Ascending aorta (tissue), 2 donors: ENCODE measurements at regions not wholly inside any gene's neighbourhood (a gene's known extent, or its start where the extent isn't known, plus 50 kb on each side); places are given as distances from the start of the nearest gene placed in this dataset.
"Not testable (repeated sequence)": the region's sequence is repeated elsewhere in the genome, so short reads cannot be mapped to it uniquely, and the experiment has no call there.

Source experiments
- DNase-seq, 2 donors: peaks; one replicate each; pipeline ENCODE4 v3.0.0-alpha.2; 2019; ENCODE audit warnings: low spot score in 2 of 2
- H3K27ac ChIP-seq, 2 donors: fragments of 200-600 bp; sonication (generic); one replicate each; pipeline ENCODE4 v1.5.1; 2016 to 2017; ENCODE audit warnings: mild to moderate bottlenecking in 1 of 2
- H3K27me3 ChIP-seq: fragments of 200-600 bp; sonication (generic); one replicate; pipeline ENCODE4 v1.5.1; 2017
- H3K36me3 ChIP-seq, 2 donors: fragments of 200-600 bp; sonication (generic); one replicate each; pipeline ENCODE4 v1.5.1; 2016
- H3K4me1 ChIP-seq, 2 donors: fragments of 200-600 bp; sonication (generic); one replicate each; pipeline ENCODE4 v1.5.1; 2016 to 2017; ENCODE audit warnings: mild to moderate bottlenecking in 1 of 2
- H3K4me3 ChIP-seq, 2 donors: fragments of 200-600 bp; sonication (generic); one replicate each; pipeline ENCODE4 v1.5.1; 2016 to 2017; ENCODE audit warnings: mild to moderate bottlenecking in 1 of 2
- H3K9me3 ChIP-seq, 2 donors: fragments of 200-600 bp; sonication (generic); one replicate each; pipeline ENCODE4 v1.5.1; 2016
- CTCF ChIP-seq, 3 experiments: fragments of 200-600 bp in 2 of 3; fragments of 450-650 bp in 1 of 3; sonication (generic) in 2 of 3; IDR thresholded peaks; one replicate each; pipeline ENCODE4 v1.5.1; 2016 to 2019; ENCODE audit warnings: antibody characterized with exemption in 3 of 3, mild to moderate bottlenecking in 1 of 3, moderate library complexity in 1 of 3
- intact Hi-C: fragments of 100-400 bp; cut with DNase I; formaldehyde crosslinking; loops from one replicate; pipeline ENCODE4 v1.15.1; 2023

GRCh38 chr3:106065831-106066230 is 197.0 kb upstream of the CBLB start:
- intact Hi-C loops, result no loop called here
- no peak for TF ChIP-seq CTCF (IDR thresholded peaks at IDR 0.05)
- Histone ChIP-seq H3K9me3 (peaks cover 0 to 8% of the 10 kb centered on the region in 2 donors), H3K4me3 (no peak overlapping the region), H3K4me1 (peaks cover 0 to 6% of the 10 kb centered on the region in 2 donors), H3K36me3 (no peaks in the 10 kb centered on the region), H3K27me3 (no peaks in the 10 kb centered on the region), H3K27ac (no peak overlapping the region)
- no peak for DNase-seq

GRCh38 chr3:106067711-106068110 is 198.9 kb upstream of the CBLB start:
- H3K27ac ChIP-seq, result peak overlapping the region; percentile 52 to 66
- TF ChIP-seq CTCF (IDR thresholded peaks at IDR 0.05), result no peak
- no peaks in the 10 kb centered on the region for H3K27me3 ChIP-seq
- H3K9me3 ChIP-seq, result peaks cover 0 to 8% of the 10 kb centered on the region in 2 donors
- no peak overlapping the region for H3K4me3 ChIP-seq
- H3K36me3 ChIP-seq, result no peaks in the 10 kb centered on the region
- peaks cover 0 to 12% of the 10 kb centered on the region in 2 donors for H3K4me1 ChIP-seq
- intact Hi-C loops, result no loop called here
- DNase-seq, result no peak

GRCh38 chr3:106068381-106068780 is 199.6 kb upstream of the CBLB start:
- peak overlapping the region; percentile 52 to 66 for H3K27ac ChIP-seq
- H3K27me3 ChIP-seq, result no peaks in the 10 kb centered on the region
- H3K4me1 ChIP-seq, result peaks cover 0 to 12% of the 10 kb centered on the region in 2 donors
- H3K9me3 ChIP-seq, result peaks cover 0 to 8% of the 10 kb centered on the region in 2 donors
- H3K36me3 ChIP-seq, result no peaks in the 10 kb centered on the region
- TF ChIP-seq CTCF (IDR thresholded peaks at IDR 0.05), result no peak
- intact Hi-C loops, result no loop called here
- no peak overlapping the region for H3K4me3 ChIP-seq
- no peak for DNase-seq

DNA sequence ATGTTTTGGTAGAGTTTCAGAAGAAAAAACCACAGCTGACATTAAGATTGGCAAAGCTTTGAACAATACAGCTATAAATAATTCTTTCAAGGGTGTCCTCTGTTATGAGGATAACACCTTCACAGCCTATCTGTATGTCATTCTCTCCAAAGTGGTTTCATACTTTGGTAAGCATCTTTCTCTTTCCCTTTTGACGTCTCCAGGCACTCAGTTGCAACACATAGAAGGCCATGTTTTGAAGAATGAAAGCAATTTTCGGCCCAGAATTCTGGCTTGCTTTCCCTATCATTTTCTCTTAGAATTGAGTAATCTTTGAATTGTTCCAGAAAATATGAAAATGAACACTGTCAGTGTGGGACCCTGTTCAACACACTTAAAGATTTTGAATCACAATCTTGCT is 200.0 kb upstream of the CBLB start:
- Histone ChIP-seq H3K4me3 (no peak overlapping the region), H3K27ac (peak overlapping the region; percentile 52 to 66), H3K27me3 (no peaks in the 10 kb centered on the region), H3K9me3 (peaks cover 0 to 8% of the 10 kb centered on the region in 2 donors), H3K36me3 (no peaks in the 10 kb centered on the region), H3K4me1 (peaks cover 0 to 12% of the 10 kb centered on the region in 2 donors)
- intact Hi-C loops, result no loop called here
- TF ChIP-seq CTCF (IDR thresholded peaks at IDR 0.05), result no peak
- no peak for DNase-seq

DNA sequence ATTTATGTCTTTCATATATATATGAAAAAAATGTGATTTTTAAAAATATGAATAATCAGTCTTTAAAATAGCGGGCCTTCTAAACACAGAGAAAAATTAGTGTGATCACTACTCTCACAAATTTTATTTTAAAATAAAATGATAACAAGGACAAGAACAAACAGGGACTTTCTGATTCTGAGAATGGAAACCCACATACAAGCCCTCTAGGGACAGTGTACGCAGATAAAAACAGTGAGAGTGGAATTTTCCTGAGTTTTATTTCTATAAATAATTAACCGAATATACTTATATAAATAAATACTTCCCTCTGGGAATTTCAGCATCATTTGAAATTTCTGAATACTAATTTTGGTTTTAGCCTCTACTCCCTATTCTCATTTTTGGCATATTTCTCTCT is 201.4 kb upstream of the CBLB start:
- H3K27ac ChIP-seq, result peak overlapping the region; percentile 40 to 66
- no peaks in the 10 kb centered on the region for H3K9me3 ChIP-seq
- H3K27me3 ChIP-seq, result no peaks in the 10 kb centered on the region
- H3K4me1 ChIP-seq, result peaks cover 0 to 12% of the 10 kb centered on the region in 2 donors
- H3K4me3 ChIP-seq, result no peak overlapping the region
- H3K36me3 ChIP-seq, result no peaks in the 10 kb centered on the region
- no peak for TF ChIP-seq CTCF (IDR thresholded peaks at IDR 0.05)
- DNase-seq, result no peak
- intact Hi-C loops, result no loop called here

DNA sequence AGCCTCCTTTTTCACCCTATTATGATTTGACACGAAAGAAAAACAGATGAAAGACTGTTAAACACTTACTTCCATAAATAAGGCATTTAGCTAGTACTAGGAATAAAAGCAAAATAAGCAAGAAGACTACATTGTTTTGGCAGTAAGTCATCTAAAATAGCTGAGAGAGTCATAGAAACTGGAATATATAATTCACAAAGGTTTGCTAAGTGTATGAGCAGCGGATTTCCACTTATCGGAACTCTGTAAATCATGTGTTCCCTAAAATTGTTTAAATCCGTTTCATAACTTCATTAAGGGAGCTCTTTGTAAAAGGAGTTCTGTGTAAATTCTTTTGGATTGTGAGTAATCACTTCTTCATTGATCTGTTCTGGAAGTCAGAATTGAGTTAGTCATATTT is 202.5 kb upstream of the CBLB start:
- H3K27ac ChIP-seq, result no peak overlapping the region
- H3K4me1 ChIP-seq, result peaks cover 0 to 12% of the 10 kb centered on the region in 2 donors
- H3K4me3 ChIP-seq, result no peak overlapping the region
- H3K36me3 ChIP-seq, result no peaks in the 10 kb centered on the region
- no peaks in the 10 kb centered on the region for H3K9me3 ChIP-seq
- H3K27me3 ChIP-seq, result no peaks in the 10 kb centered on the region
- no peak for DNase-seq
- intact Hi-C loops, result no loop called here
- no peak for TF ChIP-seq CTCF (IDR thresholded peaks at IDR 0.05)

GRCh38 chr3:106072596-106072995 is 203.8 kb upstream of the CBLB start:
- H3K9me3 ChIP-seq, DNase-seq, H3K27me3 ChIP-seq, H3K4me3 ChIP-seq, intact Hi-C loops, H3K27ac ChIP-seq, H3K36me3 ChIP-seq: not testable (repeated sequence)
- H3K4me1 ChIP-seq, result peaks cover 0 to 12% of the 10 kb centered on the region in 2 donors

- H3K4me1 ChIP-seq, intact Hi-C loops, H3K27ac ChIP-seq, H3K27me3 ChIP-seq, DNase-seq, H3K4me3 ChIP-seq, H3K36me3 ChIP-seq, H3K9me3 ChIP-seq: not testable (repeated sequence)
Observed at GRCh38 chr3:106073806-106074205, 205.0 kb upstream of the CBLB start.

GRCh38 chr3:106075731-106076130 is 206.9 kb upstream of the CBLB start:
- H3K27me3 ChIP-seq, H3K9me3 ChIP-seq, H3K27ac ChIP-seq, H3K4me1 ChIP-seq, DNase-seq, intact Hi-C loops, H3K36me3 ChIP-seq, H3K4me3 ChIP-seq: not testable (repeated sequence)
